Duodenal mucosa (tissue), 2 donors: ENCODE measurements at regions not wholly inside any gene's neighbourhood (a gene's known extent, or its start where the extent isn't known, plus 50 kb on each side); places are given as distances from the start of the nearest gene placed in this dataset.

Source experiments
- H3K27ac ChIP-seq: one replicate; pipeline ENCODE4 v1.7.0; 2013; ENCODE audit warnings: low read depth, low read length
- H3K27me3 ChIP-seq, 2 donors: one replicate each; pipeline ENCODE4 v1.7.0; 2013; ENCODE audit warnings: low read length in 2 of 2, control low read depth in 1 of 2; ENCODE audit not compliant: insufficient read depth in 2 of 2, control insufficient read depth in 1 of 2
- H3K36me3 ChIP-seq, 2 donors: one replicate each; pipeline ENCODE4 v1.7.0; 2013; ENCODE audit warnings: low read length in 2 of 2, control low read depth in 1 of 2; ENCODE audit not compliant: insufficient read depth in 2 of 2, control insufficient read depth in 1 of 2
- H3K4me1 ChIP-seq, 2 donors: one replicate each; pipeline ENCODE4 v1.7.0; 2013; ENCODE audit warnings: low read length in 2 of 2, control low read depth in 1 of 2; ENCODE audit not compliant: insufficient read depth in 2 of 2, control insufficient read depth in 1 of 2
- H3K4me3 ChIP-seq, 2 donors: one replicate each; pipeline ENCODE4 v1.7.0; 2013; ENCODE audit warnings: low read length in 2 of 2, low read depth in 1 of 2
- H3K9ac ChIP-seq, 2 donors: one replicate each; pipeline ENCODE4 v1.7.0; 2013; ENCODE audit warnings: low read length in 2 of 2, low read depth in 1 of 2
- H3K9me3 ChIP-seq, 2 donors: one replicate each; pipeline ENCODE4 v1.7.0; 2013; ENCODE audit warnings: low read length in 2 of 2, control low read depth in 1 of 2; ENCODE audit not compliant: control insufficient read depth in 1 of 2

- no peaks in the 10 kb centered on the region for H3K9me3 ChIP-seq
- H3K27me3 ChIP-seq = no peaks in the 10 kb centered on the region
- H3K4me3 ChIP-seq = no peak overlapping the region
- H3K36me3 ChIP-seq = no peaks in the 10 kb centered on the region
- no peak overlapping the region for H3K9ac ChIP-seq
- no peak overlapping the region for H3K27ac ChIP-seq
- H3K4me1 ChIP-seq = no peaks in the 10 kb centered on the region
These were observed 310.8 kb upstream of the KLF12 start for GRCh38 chr13:74444864-74445479.

- Histone ChIP-seq H3K36me3 (no peaks in the 10 kb centered on the region), H3K27me3 (no peaks in the 10 kb centered on the region), H3K4me3 (no peak overlapping the region), H3K27ac (no peak overlapping the region), H3K9me3 (no peaks in the 10 kb centered on the region), H3K9ac (no peak overlapping the region), H3K4me1 (no peaks in the 10 kb centered on the region)
These were observed 310.0 kb upstream of the KLF12 start for GRCh38 chr13:74444161-74444571.

GRCh38 chr13:74443631-74444030 lies 309.4 kb upstream of the KLF12 start:
- Histone ChIP-seq H3K9ac (no peak overlapping the region), H3K4me3 (no peak overlapping the region), H3K36me3 (no peaks in the 10 kb centered on the region), H3K4me1 (no peaks in the 10 kb centered on the region), H3K9me3 (no peaks in the 10 kb centered on the region), H3K27me3 (no peaks in the 10 kb centered on the region), H3K27ac (no peak overlapping the region)

GRCh38 chr13:74442751-74443150 lies 308.5 kb upstream of the KLF12 start:
- Histone ChIP-seq H3K27me3 (no peaks in the 10 kb centered on the region), H3K4me1 (no peaks in the 10 kb centered on the region), H3K9me3 (no peaks in the 10 kb centered on the region), H3K36me3 (no peaks in the 10 kb centered on the region), H3K27ac (no peak overlapping the region), H3K4me3 (no peak overlapping the region), H3K9ac (no peak overlapping the region)

GRCh38 chr13:74438901-74439300 lies 304.7 kb upstream of the KLF12 start:
- no peak overlapping the region for H3K27ac ChIP-seq
- no peak overlapping the region for H3K4me3 ChIP-seq
- no peaks in the 10 kb centered on the region for H3K9me3 ChIP-seq
- no peaks in the 10 kb centered on the region for H3K36me3 ChIP-seq
- no peak overlapping the region for H3K9ac ChIP-seq
- H3K4me1 ChIP-seq = no peaks in the 10 kb centered on the region
- H3K27me3 ChIP-seq = no peaks in the 10 kb centered on the region

- Histone ChIP-seq H3K4me3 (no peak overlapping the region), H3K9me3 (no peaks in the 10 kb centered on the region), H3K27me3 (no peaks in the 10 kb centered on the region), H3K36me3 (no peaks in the 10 kb centered on the region), H3K27ac (no peak overlapping the region), H3K9ac (no peak overlapping the region), H3K4me1 (no peaks in the 10 kb centered on the region)
These were observed 300.6 kb upstream of the KLF12 start for GRCh38 chr13:74434782-74435181.

GRCh38 chr13:74424455-74424854 lies 290.3 kb upstream of the KLF12 start:
- Histone ChIP-seq H3K27me3 (no peaks in the 10 kb centered on the region), H3K27ac (no peak overlapping the region), H3K36me3 (no peaks in the 10 kb centered on the region), H3K4me1 (no peaks in the 10 kb centered on the region), H3K9ac (no peak overlapping the region), H3K9me3 (no peaks in the 10 kb centered on the region), H3K4me3 (no peak overlapping the region)

- Histone ChIP-seq H3K36me3 (no peaks in the 10 kb centered on the region), H3K27me3 (no peaks in the 10 kb centered on the region), H3K9me3 (no peaks in the 10 kb centered on the region), H3K27ac (no peak overlapping the region), H3K4me3 (no peak overlapping the region), H3K4me1 (no peaks in the 10 kb centered on the region), H3K9ac (no peak overlapping the region)
These were observed 289.2 kb upstream of the KLF12 start for GRCh38 chr13:74423434-74423833.

- no peak overlapping the region for H3K4me3 ChIP-seq
- no peak overlapping the region for H3K27ac ChIP-seq
- no peaks in the 10 kb centered on the region for H3K4me1 ChIP-seq
- no peaks in the 10 kb centered on the region for H3K9me3 ChIP-seq
- no peaks in the 10 kb centered on the region for H3K36me3 ChIP-seq
- no peaks in the 10 kb centered on the region for H3K27me3 ChIP-seq
- H3K9ac ChIP-seq = no peak overlapping the region
These were observed 280.3 kb upstream of the KLF12 start for GRCh38 chr13:74414458-74414857.

GRCh38 chr13:74413482-74413881 lies 279.3 kb upstream of the KLF12 start:
- H3K9ac ChIP-seq = no peak overlapping the region
- no peaks in the 10 kb centered on the region for H3K9me3 ChIP-seq
- no peak overlapping the region for H3K27ac ChIP-seq
- H3K4me1 ChIP-seq = no peaks in the 10 kb centered on the region
- H3K4me3 ChIP-seq = no peak overlapping the region
- H3K27me3 ChIP-seq = no peaks in the 10 kb centered on the region
- no peaks in the 10 kb centered on the region for H3K36me3 ChIP-seq

- Histone ChIP-seq H3K36me3 (no peaks in the 10 kb centered on the region), H3K27ac (no peak overlapping the region), H3K4me3 (no peak overlapping the region), H3K4me1 (no peaks in the 10 kb centered on the region), H3K9me3 (no peaks in the 10 kb centered on the region), H3K27me3 (no peaks in the 10 kb centered on the region), H3K9ac (no peak overlapping the region)
These were observed 275.3 kb upstream of the KLF12 start for GRCh38 chr13:74409551-74409950.
